Hematopoietic multipotent progenitor cell treated with erythropoietin and hydrocortisone succinate and interleukin-3 and kit ligand, for 8 days (in vitro differentiated cells): ENCODE measurements at regions not wholly inside any gene's neighbourhood (a gene's known extent, or its start where the extent isn't known, plus 50 kb on each side); places are given as distances from the start of the nearest gene placed in this dataset.
"Not testable (repeated sequence)": the region's sequence is repeated elsewhere in the genome, so short reads cannot be mapped to it uniquely, and the experiment has no call there.

ENCODE experiments used
- DNase-seq: peaks from one replicate; pipeline ENCODE4 v3.0.0-alpha.2; 2015

DNA sequence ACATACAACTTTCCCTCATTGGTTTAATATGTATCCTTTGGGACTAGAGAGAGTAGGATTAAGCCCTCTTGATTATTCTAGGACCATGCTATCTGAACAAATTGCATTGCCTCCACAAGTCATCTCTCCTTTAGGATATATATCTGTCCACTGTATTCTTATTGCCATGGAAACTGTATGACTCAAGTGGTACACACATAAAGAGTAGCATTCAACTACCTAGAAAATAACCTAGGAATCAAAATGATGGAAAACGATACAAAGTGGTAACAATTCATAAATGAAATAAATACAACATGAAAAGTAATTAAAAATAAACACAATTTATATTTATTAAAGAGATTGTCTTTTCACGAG lies 212.1 kb upstream of the P2RY1 start:
- DNase-seq = no peak

GRCh38 chr3:152623286-152623911 lies 211.5 kb upstream of the P2RY1 start:
- DNase-seq = no peak

DNA sequence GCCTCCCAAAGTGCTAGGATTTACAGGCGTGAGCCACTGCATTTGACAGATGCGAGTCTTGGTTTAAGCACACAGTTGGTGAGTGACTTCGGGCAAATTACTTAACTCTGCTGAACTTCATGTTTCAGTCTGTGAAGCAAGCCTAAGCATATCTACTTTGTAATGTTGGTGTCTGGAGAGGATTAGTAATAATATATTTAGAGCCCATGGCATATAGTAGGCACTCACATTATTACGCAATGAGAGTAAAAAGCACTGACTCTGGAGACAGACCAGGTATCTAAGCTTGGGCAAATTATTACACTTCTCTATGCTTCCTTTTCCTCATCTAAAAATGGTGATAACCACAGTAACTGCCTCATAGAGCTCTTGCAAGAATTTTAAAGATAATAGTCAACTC lies 208.7 kb upstream of the P2RY1 start:
- no peak for DNase-seq

DNA sequence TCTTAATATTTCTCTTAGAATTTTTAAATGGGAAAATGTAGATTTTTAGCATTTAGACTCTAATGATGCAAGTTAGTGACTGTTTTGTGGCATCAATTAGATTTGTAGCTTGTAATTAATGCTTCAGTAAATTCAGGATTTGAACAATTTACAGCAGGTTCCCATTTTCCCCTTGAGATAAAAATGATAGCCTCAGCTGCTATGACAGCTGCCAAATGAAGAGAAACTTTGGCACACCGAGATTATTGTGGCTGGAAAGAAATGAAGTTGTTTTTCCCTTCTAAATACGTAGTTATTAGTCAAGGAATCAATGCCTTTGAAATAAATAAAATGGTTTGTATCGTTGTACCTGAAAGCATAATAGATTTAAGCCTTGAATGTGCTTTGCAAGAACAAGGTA lies 206.4 kb upstream of the P2RY1 start:
- no peak for DNase-seq

DNA sequence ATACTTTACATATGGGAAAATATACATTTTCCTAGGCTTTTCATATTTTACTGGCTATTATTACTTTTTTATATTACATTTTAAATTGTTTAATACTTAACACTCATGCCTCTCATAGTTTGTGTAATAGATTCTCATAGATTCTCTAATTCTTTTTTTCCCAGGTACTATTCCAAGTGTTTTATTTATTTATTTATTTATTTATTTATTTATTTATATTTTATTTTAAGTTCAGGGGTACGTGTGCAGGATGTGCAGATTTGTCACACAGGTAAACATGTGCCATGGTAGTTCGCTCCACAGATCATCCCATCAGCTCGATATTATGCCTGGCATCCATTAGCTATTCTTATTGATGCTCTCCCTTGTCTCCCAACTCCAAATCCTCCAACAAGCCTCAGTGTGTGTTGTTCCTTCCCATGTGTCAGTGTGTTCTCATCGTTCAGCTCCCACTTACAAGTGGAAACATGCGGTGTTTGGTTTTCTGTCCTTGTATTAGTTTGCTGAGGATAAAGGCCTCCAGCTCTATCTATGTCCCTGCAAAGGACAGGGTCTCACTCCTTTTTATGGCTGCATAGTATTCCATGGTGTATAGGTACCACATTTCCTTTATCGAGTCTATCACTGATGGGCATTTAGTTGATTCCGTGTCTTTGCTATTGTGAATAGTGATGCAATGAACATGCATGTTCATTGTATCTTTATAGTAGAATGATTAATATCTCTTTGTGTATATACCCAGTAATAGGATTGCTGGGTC lies 205.4 kb upstream of the P2RY1 start:
- no peak for DNase-seq

- no peak for DNase-seq
These were observed 199.5 kb upstream of the P2RY1 start for GRCh38 chr3:152635389-152635788.

DNA sequence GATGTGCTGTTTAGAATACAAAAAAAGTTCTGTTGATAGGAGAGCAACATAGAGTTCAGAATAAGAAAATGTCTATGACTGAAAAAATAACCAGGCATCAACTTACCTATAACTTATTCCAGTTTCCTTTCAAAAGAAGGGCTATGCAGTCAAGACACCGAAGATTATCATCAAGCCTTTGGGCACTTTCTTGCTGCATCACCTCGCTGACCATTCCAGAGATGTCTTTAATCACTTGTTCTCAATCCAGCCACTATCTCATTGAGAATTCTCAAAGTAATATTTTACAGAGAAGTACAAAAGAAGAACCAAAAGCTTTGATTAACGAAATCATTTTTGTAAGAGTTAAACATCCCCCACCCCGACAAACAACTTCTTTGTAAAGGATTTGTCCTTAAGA lies 198.3 kb upstream of the P2RY1 start:
- no peak for DNase-seq

GRCh38 chr3:152638214-152638613 lies 196.7 kb upstream of the P2RY1 start:
- no peak for DNase-seq

GRCh38 chr3:152638707-152639450 lies 196.1 kb upstream of the P2RY1 start:
- no peak for DNase-seq

DNA sequence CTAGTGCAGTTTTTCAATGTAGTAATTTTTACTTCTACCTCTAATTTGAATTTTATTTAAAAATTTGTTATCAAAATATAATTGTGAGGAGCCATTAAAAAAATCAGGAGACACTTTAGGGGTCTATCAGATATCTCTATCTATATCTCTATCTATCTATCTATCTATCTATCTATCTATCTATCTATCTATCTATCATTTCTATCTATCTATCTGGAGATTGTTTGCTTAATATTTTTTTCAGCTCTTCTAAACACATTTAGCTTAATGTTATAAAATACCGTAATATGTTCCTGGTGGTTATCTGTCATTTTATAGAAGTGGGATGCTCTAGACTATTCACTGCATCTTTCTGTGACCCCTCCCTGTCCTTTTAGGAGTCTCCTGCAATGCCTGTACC lies 193.7 kb upstream of the P2RY1 start:
- DNase-seq = no peak

- DNase-seq = no peak
These were observed 192.3 kb upstream of the P2RY1 start for GRCh38 chr3:152642658-152643057.

GRCh38 chr3:152644478-152644877 lies 190.5 kb upstream of the P2RY1 start:
- no peak for DNase-seq

GRCh38 chr3:152646004-152646403 lies 188.9 kb upstream of the P2RY1 start:
- DNase-seq = no peak

GRCh38 chr3:152650177-152650576 lies 184.8 kb upstream of the P2RY1 start:
- DNase-seq = no peak

GRCh38 chr3:152650923-152651322 lies 184.0 kb upstream of the P2RY1 start:
- DNase-seq = not testable (repeated sequence)

GRCh38 chr3:152656214-152656971 lies 178.5 kb upstream of the P2RY1 start:
- DNase-seq = peak; percentile 40

DNA sequence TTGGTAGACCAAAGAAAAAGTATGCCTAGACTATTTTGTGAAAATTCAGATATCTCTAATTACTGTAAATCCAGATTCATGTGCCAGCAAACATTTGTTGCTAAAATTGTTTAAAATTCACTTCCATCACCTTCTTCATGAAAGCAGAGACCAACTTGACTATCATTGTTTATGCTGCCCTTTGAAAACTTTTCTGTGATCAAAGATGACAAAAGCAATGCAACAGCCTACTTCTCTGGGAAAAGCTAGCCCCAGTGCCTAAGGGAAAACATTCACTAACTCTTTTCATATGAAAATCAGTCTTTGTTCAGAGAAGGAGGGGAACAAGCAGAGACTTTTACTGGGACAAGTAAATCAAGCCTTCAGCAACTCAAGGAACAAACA lies 178.0 kb upstream of the P2RY1 start:
- DNase-seq = no peak

GRCh38 chr3:152658977-152659720 lies 175.8 kb upstream of the P2RY1 start:
- no peak for DNase-seq

- no peak for DNase-seq
These were observed 172.8 kb upstream of the P2RY1 start for GRCh38 chr3:152662157-152662556.

DNA sequence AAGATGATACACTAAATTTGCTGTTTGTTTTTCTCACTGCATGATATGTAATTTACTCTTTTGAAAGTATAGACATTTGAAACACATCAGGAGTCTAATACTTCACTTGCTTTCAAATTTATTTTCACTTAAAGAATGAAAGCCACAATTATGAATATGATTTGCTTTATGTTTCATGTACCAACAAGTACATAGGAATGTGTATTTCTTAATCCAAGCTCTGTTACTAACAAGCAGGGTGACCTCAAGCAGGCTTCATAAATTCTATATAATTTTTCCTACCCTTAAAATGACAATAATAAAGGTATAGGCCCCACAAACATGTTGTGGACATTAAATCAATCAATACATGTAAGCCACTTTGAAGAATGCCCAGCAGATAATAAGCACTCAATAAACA lies 170.2 kb upstream of the P2RY1 start:
- DNase-seq = no peak

- DNase-seq = no peak
These were observed 167.7 kb upstream of the P2RY1 start for GRCh38 chr3:152667267-152667666.

DNA sequence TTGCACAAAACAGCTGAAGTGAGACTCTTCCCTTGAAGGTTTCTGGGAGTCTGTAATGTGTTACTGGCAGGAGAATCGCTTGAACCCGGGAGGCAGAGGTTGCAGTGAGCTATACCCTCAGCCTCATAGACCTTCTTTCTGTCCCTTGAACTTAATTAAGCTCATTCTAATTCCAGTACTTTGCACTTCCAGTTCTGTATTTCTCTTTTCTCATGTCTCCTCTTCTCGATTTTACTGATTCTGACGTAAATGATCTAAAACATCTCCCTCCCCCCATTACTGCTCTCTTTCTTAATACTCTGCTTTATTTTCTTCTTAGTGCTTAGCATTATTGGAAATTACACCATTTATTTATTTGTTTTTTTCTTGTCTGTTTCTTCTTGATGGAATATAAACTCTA lies 165.4 kb upstream of the P2RY1 start:
- DNase-seq = no peak
